ENCODE measurements at regions not wholly inside any gene's neighbourhood (a gene's known extent, or its start where the extent isn't known, plus 50 kb on each side); places are given as distances from the start of the nearest gene placed in this dataset.
"Not testable (repeated sequence)": the region's sequence is repeated elsewhere in the genome, so short reads cannot be mapped to it uniquely, and the experiment has no call there.

- not testable (repeated sequence) for H3K4me1 ChIP-seq (ENCODE audit: control insufficient read depth in 2 of 2, insufficient read depth in 1 of 2, low read depth in 1 of 2, low read length in 2 of 2); H2BK12ac ChIP-seq (ENCODE audit: low read length); H3K27ac ChIP-seq (replicated peaks; ENCODE audit: low read length); H3K14ac ChIP-seq (ENCODE audit: low read length); H3K9ac ChIP-seq (ENCODE audit: low read depth, low read length, poor library complexity); H4K91ac ChIP-seq (ENCODE audit: low read depth, low read length, poor library complexity); H4K8ac ChIP-seq (ENCODE audit: low read depth, low read length); H3K27me3 ChIP-seq (ENCODE audit: control insufficient read depth in 3 of 3, insufficient read depth in 3 of 3, low read depth in 1 of 3, low read length in 3 of 3); DNase-seq (ENCODE audit: low spot score); H2AK5ac ChIP-seq (ENCODE audit: low read depth, low read length); H2BK5ac ChIP-seq (ENCODE audit: low read length); H2AFZ ChIP-seq (ENCODE audit: low read length); H3K36me3 ChIP-seq (replicated peaks in 1 of 2; ENCODE audit: control insufficient read depth in 2 of 2, insufficient read depth in 2 of 2, low read length in 2 of 2); H3K18ac ChIP-seq (ENCODE audit: low read length); H3K4ac ChIP-seq (ENCODE audit: low read length); H3K23ac ChIP-seq (ENCODE audit: low read depth, low read length, poor library complexity); H3K4me2 ChIP-seq (ENCODE audit: insufficient read depth, low read length, poor library complexity, severe bottlenecking); H3K9me3 ChIP-seq (replicated peaks in 1 of 2; ENCODE audit: control insufficient read depth in 2 of 2, insufficient read depth in 1 of 2, low read depth in 1 of 2, low read length in 2 of 2); H2BK120ac ChIP-seq (ENCODE audit: low read depth, low read length); H3K4me3 ChIP-seq (ENCODE audit: low read length in 2 of 2); H3K79me1 ChIP-seq (ENCODE audit: low read depth, low read length); H2BK15ac ChIP-seq (ENCODE audit: low read length)
- WGBS, 2 donors (ENCODE audit: extremely low coverage in 2 of 2, insufficient read length in 2 of 2, insufficient replicate concordance in 1 of 2) = no CpG with 5 or more reads among the region's 17 CpGs
These were observed 79.5 kb upstream of the ABCD2 start for GRCh38 chr12:39699079-39699478.

DNA sequence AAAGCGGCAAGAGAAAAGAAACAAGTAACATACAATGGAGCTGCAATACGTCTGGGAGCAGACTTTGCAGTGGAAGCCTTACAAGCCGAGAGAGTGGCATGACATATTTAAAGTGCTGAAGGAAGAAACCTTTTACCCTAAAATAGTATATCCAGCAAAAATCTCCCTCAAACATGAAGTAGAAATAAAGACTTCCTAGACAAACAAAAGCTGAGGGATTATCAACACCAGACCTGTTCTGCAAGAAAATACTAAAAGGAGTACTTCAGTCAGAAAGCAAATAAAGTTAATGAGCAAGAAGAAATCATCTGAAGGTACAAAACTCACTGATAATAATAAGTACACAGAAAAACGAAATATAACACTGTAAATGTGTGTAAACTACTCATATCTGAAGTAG lies 77.5 kb upstream of the ABCD2 start:
- H3K27ac ChIP-seq (replicated peaks; ENCODE audit: low read length) = no peak overlapping the region
- no peak overlapping the region for H4K8ac ChIP-seq (ENCODE audit: low read depth, low read length)
- H3K27me3 ChIP-seq (ENCODE audit: control insufficient read depth in 3 of 3, insufficient read depth in 3 of 3, low read depth in 1 of 3, low read length in 3 of 3) = no peaks in the 10 kb centered on the region
- no peaks in the 10 kb centered on the region for H3K79me1 ChIP-seq (ENCODE audit: low read depth, low read length)
- no peak overlapping the region for H2BK120ac ChIP-seq (ENCODE audit: low read depth, low read length)
- H3K36me3 ChIP-seq (replicated peaks in 1 of 2; ENCODE audit: control insufficient read depth in 2 of 2, insufficient read depth in 2 of 2, low read length in 2 of 2) = no peaks in the 10 kb centered on the region
- no CpG with 5 or more reads among the region's 4 CpGs for WGBS, 2 donors (ENCODE audit: extremely low coverage in 2 of 2, insufficient read length in 2 of 2, insufficient replicate concordance in 1 of 2)
- no peak overlapping the region for H3K14ac ChIP-seq (ENCODE audit: low read length)
- no peak for DNase-seq (ENCODE audit: low spot score)
- H3K9ac ChIP-seq (ENCODE audit: low read depth, low read length, poor library complexity) = no peak overlapping the region
- no peak overlapping the region for H2AK5ac ChIP-seq (ENCODE audit: low read depth, low read length)
- H3K4me3 ChIP-seq (ENCODE audit: low read length in 2 of 2) = no peak overlapping the region
- H2BK5ac ChIP-seq (ENCODE audit: low read length) = no peak overlapping the region
- no peak overlapping the region for H4K91ac ChIP-seq (ENCODE audit: low read depth, low read length, poor library complexity)
- H2AFZ ChIP-seq (ENCODE audit: low read length) = no peak overlapping the region
- no peaks in the 10 kb centered on the region for H3K4me1 ChIP-seq (ENCODE audit: control insufficient read depth in 2 of 2, insufficient read depth in 1 of 2, low read depth in 1 of 2, low read length in 2 of 2)
- H3K4me2 ChIP-seq (ENCODE audit: insufficient read depth, low read length, poor library complexity, severe bottlenecking) = no peak overlapping the region
- H2BK12ac ChIP-seq (ENCODE audit: low read length) = no peak overlapping the region
- H2BK15ac ChIP-seq (ENCODE audit: low read length) = no peak overlapping the region
- H3K23ac ChIP-seq (ENCODE audit: low read depth, low read length, poor library complexity) = no peak overlapping the region
- H3K18ac ChIP-seq (ENCODE audit: low read length) = no peak overlapping the region
- no peak overlapping the region for H3K4ac ChIP-seq (ENCODE audit: low read length)
- no peaks in the 10 kb centered on the region for H3K9me3 ChIP-seq (replicated peaks in 1 of 2; ENCODE audit: control insufficient read depth in 2 of 2, insufficient read depth in 1 of 2, low read depth in 1 of 2, low read length in 2 of 2)

- WGBS, 2 donors (ENCODE audit: extremely low coverage in 2 of 2, insufficient read length in 2 of 2, insufficient replicate concordance in 1 of 2) = no CpG with 5 or more reads among the region's 1 CpG
- no peak overlapping the region for H3K18ac ChIP-seq (ENCODE audit: low read length)
These were observed 72.8 kb upstream of the ABCD2 start for GRCh38 chr12:39692258-39692853.

DNA sequence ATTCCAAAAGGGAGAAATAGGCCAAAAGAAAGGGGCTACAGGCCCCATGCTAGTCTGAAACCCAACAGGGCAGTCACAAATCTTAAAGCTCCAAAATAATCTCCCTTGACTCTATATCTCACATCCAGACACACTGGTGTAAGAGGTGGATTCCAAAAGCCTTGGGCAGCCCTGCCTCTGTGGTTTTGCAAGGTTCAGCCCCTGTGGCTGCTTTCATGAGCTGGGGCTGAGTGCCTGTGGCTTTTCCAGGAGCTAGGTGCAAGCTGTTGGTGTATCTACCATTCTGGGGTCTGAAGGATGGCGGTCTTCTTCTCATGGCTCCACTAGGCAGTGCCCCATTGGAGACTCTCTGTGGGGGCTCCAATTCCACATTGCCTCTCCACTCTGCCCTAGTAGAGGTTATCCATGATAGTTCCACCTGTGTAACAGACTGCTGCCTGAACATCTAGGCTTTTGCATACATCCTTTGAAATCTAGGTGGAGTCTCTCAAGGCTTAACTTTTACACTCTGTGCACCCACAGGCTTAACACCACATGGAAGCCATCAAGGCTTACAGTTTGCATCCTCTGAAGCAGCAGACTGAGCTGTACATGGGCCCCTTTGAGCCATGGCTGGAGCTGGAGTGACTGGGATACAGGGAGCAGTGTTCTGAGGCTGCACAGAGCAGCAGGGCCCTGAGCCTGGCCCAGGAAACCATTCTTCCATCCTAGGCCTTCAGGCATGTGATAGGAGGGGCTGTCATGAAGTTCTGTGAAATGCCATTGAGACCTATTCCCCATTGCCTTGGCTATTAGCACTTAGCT lies 66.5 kb upstream of the ABCD2 start:
- H3K14ac ChIP-seq (ENCODE audit: low read length) = no peak overlapping the region
- WGBS, 2 donors (ENCODE audit: extremely low coverage in 2 of 2, insufficient read length in 2 of 2, insufficient replicate concordance in 1 of 2) = no CpG with 5 or more reads among the region's 1 CpG
- H2AK5ac ChIP-seq (ENCODE audit: low read depth, low read length) = no peak overlapping the region
- peaks cover 0 to 2% of the 10 kb centered on the region in 2 donors for H3K9me3 ChIP-seq (replicated peaks in 1 of 2; ENCODE audit: control insufficient read depth in 2 of 2, insufficient read depth in 1 of 2, low read depth in 1 of 2, low read length in 2 of 2)
- no peak overlapping the region for H2BK5ac ChIP-seq (ENCODE audit: low read length)
- H3K27ac ChIP-seq (replicated peaks; ENCODE audit: low read length) = no peak overlapping the region
- no peaks in the 10 kb centered on the region for H3K36me3 ChIP-seq (replicated peaks in 1 of 2; ENCODE audit: control insufficient read depth in 2 of 2, insufficient read depth in 2 of 2, low read length in 2 of 2)
- no peaks in the 10 kb centered on the region for H3K27me3 ChIP-seq (ENCODE audit: control insufficient read depth in 3 of 3, insufficient read depth in 3 of 3, low read depth in 1 of 3, low read length in 3 of 3)
- H3K79me1 ChIP-seq (ENCODE audit: low read depth, low read length) = no peaks in the 10 kb centered on the region
- H3K4me1 ChIP-seq (ENCODE audit: control insufficient read depth in 2 of 2, insufficient read depth in 1 of 2, low read depth in 1 of 2, low read length in 2 of 2) = no peaks in the 10 kb centered on the region
- no peak overlapping the region for H3K18ac ChIP-seq (ENCODE audit: low read length)
- no peak overlapping the region for H4K91ac ChIP-seq (ENCODE audit: low read depth, low read length, poor library complexity)
- H3K23ac ChIP-seq (ENCODE audit: low read depth, low read length, poor library complexity) = no peak overlapping the region
- H2BK12ac ChIP-seq (ENCODE audit: low read length) = no peak overlapping the region
- no peak overlapping the region for H3K4me2 ChIP-seq (ENCODE audit: insufficient read depth, low read length, poor library complexity, severe bottlenecking)
- H3K4me3 ChIP-seq (ENCODE audit: low read length in 2 of 2) = no peak overlapping the region
- H4K8ac ChIP-seq (ENCODE audit: low read depth, low read length) = no peak overlapping the region
- H3K9ac ChIP-seq (ENCODE audit: low read depth, low read length, poor library complexity) = no peak overlapping the region
- no peak overlapping the region for H2BK120ac ChIP-seq (ENCODE audit: low read depth, low read length)
- H2AFZ ChIP-seq (ENCODE audit: low read length) = no peak overlapping the region
- no peak overlapping the region for H3K4ac ChIP-seq (ENCODE audit: low read length)
- no peak for DNase-seq (ENCODE audit: low spot score)
- H2BK15ac ChIP-seq (ENCODE audit: low read length) = no peak overlapping the region

More at GRCh38 chr12:39692258-39692853, 72.8 kb upstream of the ABCD2 start:
- no peak for DNase-seq (ENCODE audit: low spot score)
- Histone ChIP-seq H2AK5ac (ENCODE audit: low read depth, low read length) (no peak overlapping the region), H3K23ac (ENCODE audit: low read depth, low read length, poor library complexity) (no peak overlapping the region), H2BK5ac (ENCODE audit: low read length) (no peak overlapping the region), H3K27ac (replicated peaks; ENCODE audit: low read length) (no peak overlapping the region), H2BK15ac (ENCODE audit: low read length) (no peak overlapping the region), H3K9me3 (replicated peaks in 1 of 2; ENCODE audit: control insufficient read depth in 2 of 2, insufficient read depth in 1 of 2, low read depth in 1 of 2, low read length in 2 of 2) (no peaks in the 10 kb centered on the region), H4K8ac (ENCODE audit: low read depth, low read length) (no peak overlapping the region), H4K91ac (ENCODE audit: low read depth, low read length, poor library complexity) (no peak overlapping the region), H3K14ac (ENCODE audit: low read length) (no peak overlapping the region), H2AFZ (ENCODE audit: low read length) (no peak overlapping the region), H3K79me1 (ENCODE audit: low read depth, low read length) (no peaks in the 10 kb centered on the region), H2BK12ac (ENCODE audit: low read length) (no peak overlapping the region), H3K4ac (ENCODE audit: low read length) (no peak overlapping the region), H3K4me2 (ENCODE audit: insufficient read depth, low read length, poor library complexity, severe bottlenecking) (no peak overlapping the region), H3K9ac (ENCODE audit: low read depth, low read length, poor library complexity) (no peak overlapping the region), H3K4me1 (ENCODE audit: control insufficient read depth in 2 of 2, insufficient read depth in 1 of 2, low read depth in 1 of 2, low read length in 2 of 2) (no peaks in the 10 kb centered on the region), H3K27me3 (ENCODE audit: control insufficient read depth in 3 of 3, insufficient read depth in 3 of 3, low read depth in 1 of 3, low read length in 3 of 3) (no peaks in the 10 kb centered on the region), H3K4me3 (ENCODE audit: low read length in 2 of 2) (no peak overlapping the region), H2BK120ac (ENCODE audit: low read depth, low read length) (no peak overlapping the region), H3K36me3 (replicated peaks in 1 of 2; ENCODE audit: control insufficient read depth in 2 of 2, insufficient read depth in 2 of 2, low read length in 2 of 2) (no peaks in the 10 kb centered on the region)
